GM19397 (cell line): ENCODE measurements at regions not wholly inside any gene's neighbourhood (a gene's known extent, or its start where the extent isn't known, plus 50 kb on each side); places are given as distances from the start of the nearest gene placed in this dataset.
"Not testable (repeated sequence)": the region's sequence is repeated elsewhere in the genome, so short reads cannot be mapped to it uniquely, and the experiment has no call there.

Source experiments
- ATAC-seq: cut with Tn5 transposase; IDR thresholded peaks from one replicate; pipeline ENCODE4 v1.9.1; 2021; ENCODE audit warnings: mild to moderate bottlenecking, moderate library complexity; ENCODE audit not compliant: unreplicated experiment

DNA sequence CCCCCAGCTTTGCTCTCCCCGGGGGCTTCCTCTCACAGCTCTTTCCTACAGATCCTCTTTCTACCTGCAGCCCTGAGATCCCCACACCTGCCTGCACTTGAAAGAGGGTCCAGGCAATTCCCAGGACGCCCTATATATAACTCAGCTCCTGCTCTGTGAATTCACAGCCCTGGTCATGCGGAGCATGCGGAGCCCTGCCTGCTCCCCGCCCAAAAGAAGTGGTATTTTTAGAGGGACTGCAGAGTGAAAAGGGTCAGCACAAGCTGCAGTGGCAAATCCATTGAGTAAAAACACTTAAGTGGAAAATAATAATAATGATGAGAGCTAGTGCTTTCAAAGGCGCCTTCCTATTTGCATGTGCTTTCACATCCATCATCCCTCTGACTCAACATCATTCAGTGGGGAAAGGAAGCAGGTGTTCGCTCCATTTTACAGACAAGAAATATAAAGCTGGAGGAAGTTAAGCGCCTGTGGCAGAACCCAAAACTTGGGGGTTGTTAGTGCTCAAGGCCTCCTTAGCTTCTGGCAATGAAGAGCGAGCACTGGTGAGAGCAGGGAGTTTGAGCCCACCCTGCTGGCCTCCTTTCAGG is 76.3 kb upstream of the LIPC start:
- ATAC-seq: no peak

DNA sequence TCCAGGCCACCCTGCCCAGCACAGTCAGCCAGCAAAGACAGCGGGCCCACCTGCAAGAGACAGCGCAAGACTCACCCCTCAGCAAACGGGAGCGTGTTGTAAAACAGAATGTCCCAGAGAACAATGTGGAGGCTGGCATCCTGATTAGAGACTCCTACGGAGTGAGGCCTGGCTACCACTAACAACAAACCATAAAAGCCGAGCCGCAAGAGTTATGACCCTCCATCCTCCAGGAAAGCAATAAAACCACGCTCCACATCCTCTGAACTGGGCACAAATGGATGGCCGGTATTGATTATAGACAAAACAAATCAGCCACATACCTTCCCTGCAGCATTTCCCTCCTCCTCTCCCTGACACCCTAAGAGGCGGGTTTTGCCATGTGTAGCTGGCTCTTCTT is 75.8 kb upstream of the LIPC start:
- no peak for ATAC-seq

DNA sequence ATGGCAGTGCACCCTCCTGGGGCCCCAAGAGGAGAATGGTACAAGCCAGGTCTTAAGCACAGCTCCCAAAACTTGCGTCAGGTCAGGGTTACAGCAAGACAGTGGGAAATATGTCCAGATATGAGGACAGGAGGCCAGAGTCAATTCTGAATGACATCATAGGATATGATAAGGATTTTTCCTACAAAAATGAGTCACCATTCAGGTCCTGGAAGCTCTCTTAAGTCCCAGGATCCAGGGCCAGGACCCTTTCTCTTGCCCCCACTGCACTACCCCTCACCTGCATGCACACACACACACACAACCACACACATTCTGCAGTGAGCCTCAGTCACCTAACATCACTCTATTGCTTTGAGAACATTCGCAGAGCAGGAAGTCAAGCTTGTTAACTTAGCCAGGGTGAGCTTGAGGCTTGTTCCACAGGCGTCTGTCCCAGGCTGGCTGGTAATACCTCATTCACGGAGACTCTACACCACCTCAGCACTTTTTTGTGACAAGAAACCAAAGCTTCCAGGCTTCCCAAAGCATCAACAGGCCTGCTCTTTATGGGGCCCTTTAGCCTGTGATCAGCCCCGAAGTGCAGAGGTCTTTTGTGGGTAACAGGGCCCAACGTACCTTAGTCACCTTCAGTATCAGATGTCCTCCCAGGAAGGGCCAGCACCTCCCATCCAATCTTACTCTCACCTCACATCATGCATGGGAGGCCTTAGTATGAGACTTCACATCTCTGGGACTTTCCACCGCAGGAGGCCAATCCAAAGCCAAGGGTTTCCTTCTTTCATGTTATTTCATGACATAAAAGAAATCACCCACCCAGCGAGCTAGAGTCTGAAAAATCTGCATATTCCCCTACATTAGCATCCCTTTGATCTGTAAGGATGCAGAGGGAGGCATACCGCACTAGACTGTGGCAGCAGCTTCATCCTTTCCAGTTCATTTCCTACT is 74.0 kb upstream of the LIPC start:
- ATAC-seq: no peak

DNA sequence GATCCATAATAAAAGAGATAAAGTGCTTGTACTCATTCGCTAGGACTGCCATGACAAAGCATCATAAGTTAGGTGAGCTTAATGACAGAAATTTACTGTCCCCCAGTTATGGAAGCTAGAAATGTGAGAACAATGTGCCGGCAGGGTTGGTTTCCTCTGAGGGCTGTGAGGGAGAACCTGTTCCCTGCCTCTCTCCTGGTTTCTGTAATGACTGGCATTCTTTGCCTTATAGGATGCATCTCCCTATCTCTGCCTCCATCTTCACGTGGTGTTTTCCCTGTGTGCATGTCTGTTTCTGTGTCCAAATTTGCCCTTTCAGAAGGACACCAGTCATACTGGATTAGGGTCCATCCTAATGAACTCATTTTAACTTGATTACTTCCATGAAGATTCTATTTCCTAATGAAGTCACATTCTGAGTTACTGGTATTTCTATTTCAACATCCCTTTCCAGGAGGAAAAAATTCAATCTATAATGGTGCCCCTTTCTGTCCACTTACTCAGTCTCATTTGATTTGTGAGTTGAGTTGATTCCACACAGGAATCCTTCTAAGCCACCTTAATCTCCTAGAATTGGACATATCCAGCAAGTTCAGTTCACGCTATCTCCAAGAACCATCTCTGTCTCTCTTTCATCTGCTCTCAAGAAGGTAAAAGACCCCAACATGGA is 71.2 kb upstream of the LIPC start:
- ATAC-seq: no peak

DNA sequence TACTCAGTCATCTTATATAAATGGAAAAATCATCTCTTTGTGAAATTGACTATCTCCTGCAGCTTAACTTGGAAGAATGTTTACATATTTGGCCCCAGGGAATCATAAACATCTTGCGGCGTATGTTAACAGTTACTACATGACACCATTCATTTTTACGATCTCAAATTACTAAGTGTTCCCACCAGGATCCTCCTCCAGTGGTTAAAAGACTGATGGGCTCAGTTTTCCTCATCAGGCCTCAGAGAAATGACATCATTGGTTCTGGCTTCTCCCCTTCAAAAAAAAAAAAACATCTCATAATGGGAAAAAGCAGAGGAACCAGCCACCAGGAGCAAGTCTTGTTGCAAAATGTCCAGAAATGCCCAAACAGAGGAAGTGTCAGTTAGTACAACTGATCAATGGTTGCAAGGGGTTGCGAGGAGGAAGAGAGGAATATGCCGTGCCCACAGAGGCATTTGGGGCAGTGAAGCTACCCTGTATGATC is 70.5 kb upstream of the LIPC start:
- no peak for ATAC-seq

DNA sequence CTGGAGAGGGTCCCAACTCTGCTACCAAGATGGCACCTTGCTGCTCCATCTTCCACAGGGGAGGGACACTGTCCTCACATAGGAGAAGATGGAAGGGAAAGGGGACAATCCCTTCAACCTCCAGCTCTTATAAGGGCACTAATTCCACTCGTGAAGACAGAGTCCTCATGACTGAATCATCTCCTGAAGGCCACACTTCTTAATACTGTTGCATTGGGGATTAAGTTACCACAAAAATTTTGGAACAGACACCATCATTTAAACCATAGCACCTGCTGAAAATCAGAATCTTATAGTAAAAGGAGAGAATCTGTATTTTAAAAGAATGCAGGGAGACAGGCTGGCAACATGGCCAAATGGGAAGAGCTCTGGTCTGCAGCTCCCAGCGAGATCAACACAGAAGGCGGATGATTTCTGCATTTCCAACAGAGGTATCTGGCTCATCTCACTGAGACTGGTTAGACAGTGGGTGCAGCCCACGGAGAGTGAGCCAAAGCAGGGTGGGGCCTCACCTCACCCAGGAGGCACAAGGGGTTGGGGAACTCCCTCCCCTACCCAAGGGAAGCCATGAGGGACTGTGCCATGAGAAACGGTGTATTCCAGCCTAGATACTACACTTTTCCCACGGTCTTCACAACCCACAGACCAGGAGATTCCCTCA is 69.4 kb upstream of the LIPC start:
- no peak for ATAC-seq

DNA sequence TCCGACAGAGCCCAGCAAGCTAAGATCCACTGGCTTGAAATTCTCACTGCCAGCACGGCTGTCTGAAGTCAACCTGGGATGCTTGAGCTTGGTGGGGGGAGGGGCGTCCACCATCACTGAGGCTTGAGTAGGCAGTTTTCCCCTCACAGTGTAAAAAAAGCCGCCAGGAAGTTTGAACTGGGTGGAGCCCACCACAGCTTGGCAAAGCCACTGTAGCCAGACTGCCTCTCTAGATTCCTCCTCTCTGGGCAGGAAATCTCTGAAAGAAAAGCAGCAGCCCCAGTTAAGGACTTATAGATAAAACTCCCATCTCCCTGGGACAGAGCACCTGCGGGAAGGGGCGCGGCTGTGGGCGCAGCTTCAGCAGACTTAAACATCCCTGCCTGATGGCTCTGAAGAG is 68.7 kb upstream of the LIPC start:
- ATAC-seq: not testable (repeated sequence)

DNA sequence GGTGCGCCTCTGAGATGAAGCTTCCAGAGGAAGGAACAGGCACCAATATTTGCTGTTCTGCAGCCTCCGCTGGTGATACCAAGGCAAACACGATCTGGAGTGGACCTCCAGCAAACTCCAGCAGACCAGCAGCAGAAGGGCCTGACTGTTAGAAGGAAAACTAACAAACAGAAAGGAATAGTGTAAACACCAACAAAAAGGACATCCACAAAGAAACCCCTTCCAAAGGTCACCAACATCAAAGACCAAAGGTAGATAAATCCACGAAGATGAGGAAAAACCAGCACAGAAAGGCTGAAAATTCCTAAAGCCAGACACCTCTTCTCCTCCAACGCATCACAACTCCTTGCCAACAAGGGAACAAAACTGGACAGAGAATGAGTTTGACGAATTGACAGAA is 68.1 kb upstream of the LIPC start:
- ATAC-seq: not testable (repeated sequence)

DNA sequence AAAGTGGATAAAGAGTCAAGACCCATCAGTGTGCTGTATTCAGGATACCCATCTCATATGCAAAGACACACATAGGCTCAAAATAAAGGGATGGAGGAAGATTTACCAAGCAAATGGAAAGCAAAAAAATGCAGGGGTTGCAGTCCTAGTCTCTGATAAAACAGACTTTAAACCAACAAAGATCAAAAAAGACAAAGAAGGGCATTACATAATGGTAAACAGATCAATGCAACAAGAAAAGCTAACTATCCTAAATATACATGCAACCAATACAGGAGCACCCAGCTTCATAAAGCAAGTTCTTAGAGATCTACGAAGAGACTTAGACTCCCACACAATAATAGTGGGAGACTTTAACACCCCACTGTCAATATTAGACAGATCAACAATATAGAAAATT is 66.7 kb upstream of the LIPC start:
- ATAC-seq: not testable (repeated sequence)

DNA sequence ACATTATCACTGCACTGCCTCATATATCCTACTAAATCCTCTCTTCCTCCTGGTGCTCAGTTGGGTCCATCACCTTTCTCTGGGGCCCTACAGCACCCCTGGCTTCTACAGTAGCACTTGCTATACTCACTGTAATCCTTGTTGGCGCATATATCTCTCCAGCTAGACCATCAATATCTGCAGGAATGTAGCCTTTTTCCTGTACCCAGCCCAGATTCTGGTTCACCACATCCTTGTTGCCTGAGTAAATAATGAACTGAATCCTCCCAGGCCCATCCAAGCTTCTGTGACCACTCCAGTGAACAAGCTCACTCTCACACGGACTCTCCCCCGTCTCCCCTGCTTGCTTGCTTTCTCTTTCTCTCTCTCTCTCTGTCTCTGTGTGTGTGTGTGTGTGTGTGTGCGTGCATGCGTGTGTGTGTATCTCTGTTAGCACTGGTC is 62.5 kb upstream of the LIPC start:
- ATAC-seq: no peak

DNA sequence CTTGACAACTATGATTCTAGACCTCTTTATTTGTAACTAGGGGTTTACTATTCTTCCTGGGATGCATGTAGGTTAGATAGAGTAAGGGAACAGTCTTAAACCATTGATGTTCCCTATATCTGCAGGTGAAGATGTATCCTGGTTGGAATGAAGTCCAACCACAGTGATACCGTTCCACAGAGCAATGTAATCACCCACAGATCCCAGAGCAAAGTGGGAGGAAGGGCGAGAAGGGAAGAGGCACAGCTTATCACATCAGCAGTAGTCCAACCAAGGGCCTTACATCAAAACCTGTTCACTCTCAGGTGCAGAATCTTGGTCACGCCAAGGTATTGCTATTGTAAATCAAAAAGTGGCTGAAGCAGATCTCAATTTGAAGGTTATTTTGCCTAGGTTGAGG is 61.8 kb upstream of the LIPC start:
- ATAC-seq: no peak

DNA sequence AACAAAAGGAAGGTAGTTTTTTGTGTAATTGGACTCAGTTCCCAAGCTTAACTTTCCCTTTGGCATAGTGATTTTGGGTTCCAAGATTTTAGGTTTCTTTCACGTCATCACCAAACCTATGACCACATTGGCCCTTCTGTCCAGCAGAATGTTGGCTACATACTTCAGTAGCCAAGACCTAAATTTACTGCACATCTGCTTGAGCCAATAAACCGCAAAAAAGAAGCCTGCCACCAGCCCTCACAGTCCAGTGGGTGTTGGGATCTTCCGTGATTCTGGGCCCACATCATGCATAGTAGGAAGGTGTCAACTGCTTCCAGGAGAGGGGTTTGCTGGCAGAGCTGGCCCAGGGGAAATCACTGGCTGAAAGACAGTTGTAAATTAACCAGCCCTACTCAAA is 57.6 kb upstream of the LIPC start:
- no peak for ATAC-seq

DNA sequence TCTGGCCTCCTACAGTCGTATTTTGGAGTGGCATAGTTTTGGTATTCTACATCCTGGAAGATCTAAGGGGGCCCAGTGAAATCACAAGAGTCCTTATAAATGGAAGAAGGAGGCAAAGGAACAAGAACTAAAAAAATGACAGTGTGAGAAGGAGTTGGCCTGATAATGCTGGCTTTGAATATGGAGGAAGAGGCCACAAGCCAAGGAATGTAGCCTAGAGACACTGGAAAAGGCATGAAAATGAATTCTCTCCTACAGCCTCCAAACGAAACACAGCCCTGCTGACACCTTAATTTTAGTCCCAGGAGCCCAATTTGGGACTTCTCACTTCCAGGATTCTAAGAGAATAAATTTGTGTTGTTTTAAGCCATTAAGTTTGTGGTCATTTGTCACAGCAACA is 54.6 kb upstream of the LIPC start:
- no peak for ATAC-seq

DNA sequence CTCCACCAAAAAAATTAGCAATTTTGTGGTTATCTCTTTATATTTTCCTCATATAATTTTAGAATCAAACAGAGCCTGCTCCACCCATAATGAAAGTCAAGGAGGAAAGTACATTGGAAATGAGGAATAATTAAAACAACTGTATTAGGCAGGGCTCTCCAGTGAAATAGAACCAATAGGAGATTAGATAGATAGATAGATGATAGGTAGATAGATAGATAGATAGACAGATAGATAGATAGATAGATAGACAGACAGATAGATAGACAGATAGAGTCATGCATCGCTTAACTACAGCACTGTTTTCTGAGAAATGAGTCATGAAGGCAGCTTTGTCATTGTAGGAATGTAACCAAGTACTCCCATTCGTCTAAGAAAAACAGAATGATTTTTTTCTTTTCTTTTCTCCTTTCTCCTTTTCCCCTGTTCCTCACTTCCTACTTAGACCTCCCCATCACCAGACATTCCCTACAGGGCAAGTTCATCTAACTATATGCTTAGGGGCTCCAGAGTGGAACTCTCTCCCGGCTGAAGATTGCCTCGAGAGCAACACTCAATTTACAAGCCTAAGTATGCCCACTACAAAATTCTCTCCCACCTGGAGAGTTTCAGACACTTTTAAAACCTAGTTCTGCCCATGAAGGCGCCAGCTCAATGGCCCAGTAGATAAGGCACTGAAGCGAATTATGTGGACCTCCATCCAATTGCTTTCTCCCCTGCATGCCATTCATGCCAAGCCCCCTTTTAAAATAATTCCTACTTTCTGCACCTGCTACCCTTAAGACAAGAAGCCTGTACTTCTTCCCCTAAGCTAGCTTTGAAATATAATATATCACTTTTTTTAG is 53.3 kb upstream of the LIPC start:
- no peak for ATAC-seq

DNA sequence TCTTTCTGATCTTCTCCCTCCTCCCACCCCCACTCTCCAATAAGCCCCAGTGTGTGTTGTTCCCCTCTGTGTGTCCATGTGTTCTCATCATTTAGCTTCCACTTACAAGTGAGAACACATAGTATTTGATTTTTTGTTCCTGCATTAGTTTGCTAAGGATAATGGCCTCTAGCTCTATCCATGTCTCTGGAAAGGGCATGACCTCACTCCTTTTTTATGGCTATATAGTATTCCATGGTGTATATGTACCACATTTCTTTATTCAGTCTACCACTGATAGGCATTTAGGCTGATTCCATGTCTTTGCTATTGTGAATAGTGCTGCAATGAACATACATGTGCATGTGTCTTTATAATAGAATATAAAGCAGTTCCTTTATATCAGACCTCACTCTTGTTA is 52.3 kb upstream of the LIPC start:
- ATAC-seq: not testable (repeated sequence)

DNA sequence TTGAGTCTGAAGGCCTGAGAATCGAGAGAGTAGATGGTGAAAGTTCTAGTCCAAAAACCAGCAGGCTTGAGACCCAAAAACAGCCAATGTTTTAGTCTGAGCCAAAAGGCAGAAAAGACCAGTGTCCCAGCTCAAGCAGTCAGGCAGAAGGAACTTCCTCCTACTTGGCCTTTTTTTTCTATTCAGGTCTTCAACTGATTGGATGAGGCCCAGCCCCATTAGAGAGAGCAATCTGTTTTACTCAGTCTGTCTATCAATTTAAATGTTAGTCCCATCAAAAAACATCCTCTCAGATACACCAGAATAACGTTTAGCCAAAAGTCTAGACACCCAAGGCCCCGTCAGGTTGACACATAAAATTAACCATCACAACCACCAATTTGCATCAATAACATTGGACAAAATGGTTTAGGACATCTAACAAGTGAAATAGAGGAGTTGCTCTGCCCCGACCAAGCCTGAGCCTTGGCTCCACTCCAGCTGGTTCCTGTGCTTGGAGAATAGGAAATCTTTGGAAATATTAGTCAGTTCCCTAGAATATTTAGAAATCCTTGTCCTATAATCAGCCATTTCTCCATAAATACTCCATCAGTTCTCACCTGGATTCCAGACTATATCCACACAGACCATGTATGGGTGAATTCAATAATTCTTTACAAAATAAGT is 51.4 kb upstream of the LIPC start:
- no peak for ATAC-seq

DNA sequence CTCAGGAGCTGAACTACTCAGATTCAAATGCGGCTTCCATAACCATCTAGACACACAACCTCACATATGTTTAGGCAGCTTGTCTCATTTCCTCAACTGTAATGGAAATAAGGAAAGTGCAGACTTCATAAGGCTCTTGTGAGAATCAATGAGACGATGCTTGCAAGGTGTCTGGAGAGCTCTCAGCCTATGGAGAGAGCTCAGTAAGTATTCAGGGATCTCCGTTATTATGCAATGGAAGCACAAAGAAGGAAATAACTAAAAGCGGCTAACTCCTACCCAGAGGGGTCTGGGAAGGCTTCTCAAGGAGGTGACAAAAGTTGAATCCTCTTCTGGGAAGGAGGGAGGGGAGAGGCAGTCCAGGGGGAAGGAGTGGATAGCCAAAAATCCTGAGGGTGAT is 50.1 kb upstream of the LIPC start:
- ATAC-seq: no peak
